Loucy (cell line): ENCODE measurements at regions not wholly inside any gene's neighbourhood (a gene's known extent, or its start where the extent isn't known, plus 50 kb on each side); places are given as distances from the start of the nearest gene placed in this dataset.

ENCODE experiments used
- H2AFZ ChIP-seq: fragments of 200-600 bp; sonication (generic); 2 replicates; pipeline ENCODE4 v1.6.0; 2016; ENCODE audit warnings: antibody characterized with exemption, mild to moderate bottlenecking, low read length, moderate library complexity
- H3F3A ChIP-seq: fragments of 200-600 bp; 2 replicates; pipeline ENCODE4 v1.6.0; 2016; ENCODE audit warnings: antibody characterized with exemption, low read depth, mild to moderate bottlenecking
- H3K27me3 ChIP-seq: fragments of 200-600 bp; sonication (generic); 2 replicates; pipeline ENCODE4 v1.6.1; 2014; ENCODE audit warnings: low read length, mild to moderate bottlenecking; ENCODE audit not compliant: insufficient read depth, poor library complexity, severe bottlenecking
- H3K36me3 ChIP-seq: fragments of 200-600 bp; sonication (generic); 2 replicates; pipeline ENCODE4 v1.6.1; 2016; ENCODE audit warnings: low read length; ENCODE audit not compliant: insufficient read depth
- H3K4me1 ChIP-seq: fragments of 200-600 bp; sonication (generic); 2 replicates; pipeline ENCODE4 v1.5.1; 2014; ENCODE audit warnings: low read length, mild to moderate bottlenecking; ENCODE audit not compliant: insufficient read depth, poor library complexity, severe bottlenecking
- H3K4me2 ChIP-seq: fragments of 200-600 bp; sonication (generic); 2 replicates; pipeline ENCODE4 v1.6.0; 2014; ENCODE audit warnings: antibody characterized with exemption, low read length, low read depth, mild to moderate bottlenecking; ENCODE audit not compliant: poor library complexity, severe bottlenecking
- H3K4me3 ChIP-seq: fragments of 200-600 bp; sonication (generic); 2 replicates; pipeline ENCODE4 v1.5.1; 2014; ENCODE audit warnings: low read length, mild to moderate bottlenecking, mixed read lengths; ENCODE audit not compliant: poor library complexity, severe bottlenecking
- H3K79me2 ChIP-seq: fragments of 200-600 bp; sonication (generic); 2 replicates; pipeline ENCODE4 v1.6.1; 2014; ENCODE audit warnings: low read length; ENCODE audit not compliant: insufficient read depth
- H3K9ac ChIP-seq: fragments of 200-600 bp; sonication (generic); 2 replicates; pipeline ENCODE4 v1.6.0; 2014; ENCODE audit warnings: mild to moderate bottlenecking, low read depth, low read length, moderate library complexity; ENCODE audit not compliant: poor library complexity, severe bottlenecking
- H3K9me2 ChIP-seq: fragments of 200-600 bp; sonication (generic); replicated peaks from 2 replicates; pipeline ENCODE4 v1.6.1; 2016; ENCODE audit warnings: low read depth, low read length, mixed read lengths
- H3K9me3 ChIP-seq: fragments of 200-600 bp; sonication (generic); 2 replicates; pipeline ENCODE4 v1.6.1; 2014; ENCODE audit warnings: mild to moderate bottlenecking, antibody characterized with exemption, low read length, low read depth; ENCODE audit not compliant: insufficient read depth
- H4K20me1 ChIP-seq: fragments of 200-600 bp; sonication (generic); 2 replicates; pipeline ENCODE4 v1.6.0; 2014; ENCODE audit warnings: antibody characterized with exemption, low read length, mild to moderate bottlenecking; ENCODE audit not compliant: insufficient read depth, poor library complexity, severe bottlenecking
- CTCF ChIP-seq: fragments of 200-600 bp; sonication (generic); conservative IDR thresholded peaks from 2 replicates; pipeline ENCODE4 v1.5.1; 2014; ENCODE audit warnings: mild to moderate bottlenecking, antibody characterized with exemption, low read length
- EZH2phosphoT487 ChIP-seq: fragments of 200-600 bp; IDR thresholded peaks from 2 replicates; pipeline ENCODE4 v1.6.1; 2018; ENCODE audit warnings: antibody characterized with exemption, mild to moderate bottlenecking, moderate library complexity, borderline replicate concordance

- Histone ChIP-seq H3K27me3 (no peaks in the 10 kb centered on the region), H4K20me1 (no peaks in the 10 kb centered on the region), H3K79me2 (no peaks in the 10 kb centered on the region), H3K9ac (no peak overlapping the region), H3K36me3 (no peaks in the 10 kb centered on the region), H3K4me3 (no peak overlapping the region), H3K4me2 (no peak overlapping the region), H3F3A (no peaks in the 10 kb centered on the region), H2AFZ (no peak overlapping the region), H3K9me3 (no peaks in the 10 kb centered on the region), H3K9me2 (no peaks in the 10 kb centered on the region), H3K4me1 (no peaks in the 10 kb centered on the region)
- TF ChIP-seq CTCF (no peak), EZH2phosphoT487 (no peak)
Observed at GRCh38 chr16:65441501-65441900, 319.6 kb upstream of the CDH11 start.

- H3F3A ChIP-seq: no peaks in the 10 kb centered on the region
- no peak overlapping the region for H3K9ac ChIP-seq
- no peak overlapping the region for H2AFZ ChIP-seq
- no peaks in the 10 kb centered on the region for H3K9me3 ChIP-seq
- no peaks in the 10 kb centered on the region for H3K4me1 ChIP-seq
- no peaks in the 10 kb centered on the region for H3K79me2 ChIP-seq
- TF ChIP-seq CTCF: no peak
- no peak for TF ChIP-seq EZH2phosphoT487
- H3K4me2 ChIP-seq: no peak overlapping the region
- H3K9me2 ChIP-seq: no peaks in the 10 kb centered on the region
- H4K20me1 ChIP-seq: no peaks in the 10 kb centered on the region
- no peaks in the 10 kb centered on the region for H3K36me3 ChIP-seq
- H3K4me3 ChIP-seq: no peak overlapping the region
- no peaks in the 10 kb centered on the region for H3K27me3 ChIP-seq
Observed at GRCh38 chr16:65429504-65430181, 307.8 kb upstream of the CDH11 start.

- no peaks in the 10 kb centered on the region for H3K36me3 ChIP-seq
- TF ChIP-seq EZH2phosphoT487: no peak
- TF ChIP-seq CTCF: no peak
- no peaks in the 10 kb centered on the region for H4K20me1 ChIP-seq
- H3K27me3 ChIP-seq: no peaks in the 10 kb centered on the region
- no peaks in the 10 kb centered on the region for H3K4me1 ChIP-seq
- no peaks in the 10 kb centered on the region for H3F3A ChIP-seq
- H3K9me2 ChIP-seq: no peaks in the 10 kb centered on the region
- H3K4me3 ChIP-seq: no peak overlapping the region
- no peak overlapping the region for H3K9ac ChIP-seq
- no peaks in the 10 kb centered on the region for H3K79me2 ChIP-seq
- H2AFZ ChIP-seq: no peak overlapping the region
- H3K4me2 ChIP-seq: no peak overlapping the region
- peaks cover 4% of the 10 kb centered on the region; the same call in 1 of the 2 replicates for H3K9me3 ChIP-seq
Observed at GRCh38 chr16:65426484-65426883, 304.6 kb upstream of the CDH11 start.
